NB4 (cell line): ENCODE measurements at regions not wholly inside any gene's neighbourhood (a gene's known extent, or its start where the extent isn't known, plus 50 kb on each side); places are given as distances from the start of the nearest gene placed in this dataset.

Experiments used
- DNase-seq: peaks from one replicate; pipeline ENCODE4 v3.0.0; 2010; ENCODE audit warnings: low read depth
- H3K4me3 ChIP-seq: one replicate; pipeline ENCODE4 v1.5.1; 2011; ENCODE audit warnings: mild to moderate bottlenecking, low read depth, low read length, moderate library complexity
- CTCF ChIP-seq: IDR thresholded peaks from one replicate; pipeline ENCODE4 v1.5.1; 2012; ENCODE audit warnings: low read depth, low read length
- MAX ChIP-seq: IDR thresholded peaks from 2 replicates; pipeline ENCODE4 v1.6.1; 2011; ENCODE audit warnings: low read depth, low read length
- MYC ChIP-seq: IDR thresholded peaks from 2 replicates; pipeline ENCODE4 v1.6.1; 2011; ENCODE audit warnings: low read depth, low read length
- POLR2A ChIP-seq: IDR thresholded peaks from 2 replicates; pipeline ENCODE4 v1.6.1; 2011; ENCODE audit warnings: mild to moderate bottlenecking; ENCODE audit not compliant: insufficient read length; ENCODE audit errors: extremely low read depth

- DNase-seq: no peak
- H3K4me3 ChIP-seq: no peak overlapping the region
- TF ChIP-seq MYC: no peak
- no peak for TF ChIP-seq MAX
- no peak for TF ChIP-seq CTCF
- TF ChIP-seq POLR2A: no peak
These were observed 208.3 kb upstream of the MKLN1 start for GRCh38 chr7:131119381-131119780.

- DNase-seq: no peak
- TF ChIP-seq MYC (no peak), MAX (no peak), CTCF (no peak)
- no peak overlapping the region for H3K4me3 ChIP-seq
These were observed 205.3 kb upstream of the MKLN1 start for GRCh38 chr7:131122394-131122793.

- DNase-seq: no peak
- TF ChIP-seq MAX (no peak), POLR2A (no peak), MYC (no peak), CTCF (no peak)
- H3K4me3 ChIP-seq: no peak overlapping the region
These were observed 203.6 kb upstream of the MKLN1 start for GRCh38 chr7:131124001-131124629.

GRCh38 chr7:131124867-131125266, 202.8 kb upstream of the MKLN1 start:
- H3K4me3 ChIP-seq: no peak overlapping the region
- no peak for DNase-seq
- no peak for TF ChIP-seq CTCF
- TF ChIP-seq MYC: no peak
- TF ChIP-seq POLR2A: no peak
- no peak for TF ChIP-seq MAX

- DNase-seq: no peak
- no peak overlapping the region for H3K4me3 ChIP-seq
- no peak for TF ChIP-seq CTCF
- no peak for TF ChIP-seq MAX
- no peak for TF ChIP-seq MYC
- TF ChIP-seq POLR2A: no peak
These were observed 197.4 kb upstream of the MKLN1 start for GRCh38 chr7:131130324-131130723.
